Ovary (tissue), 7 donors: ENCODE measurements at regions not wholly inside any gene's neighbourhood (a gene's known extent, or its start where the extent isn't known, plus 50 kb on each side); places are given as distances from the start of the nearest gene placed in this dataset.

Experiments
- DNase-seq, 5 donors: peaks; one replicate each; pipeline ENCODE4 v3.0.0-alpha.2; 2019 to 2020
- H3K27ac ChIP-seq, 2 donors: fragments of 200-600 bp; one replicate each; pipeline versions ENCODE4 v1.5.1 to v1.8.0; 2019 to 2022
- H3K27me3 ChIP-seq: fragments of 200-600 bp; one replicate; pipeline ENCODE4 v1.8.0; 2022
- H3K36me3 ChIP-seq: fragments of 200-600 bp; sonication (generic); one replicate; pipeline ENCODE4 v1.5.1; 2019
- H3K4me1 ChIP-seq: one replicate; pipeline ENCODE4 v1.8.1; 2013; ENCODE audit warnings: mild to moderate bottlenecking, moderate library complexity; ENCODE audit not compliant: insufficient read depth
- H3K4me3 ChIP-seq: fragments of 200-600 bp; sonication (generic); one replicate; pipeline ENCODE4 v1.5.1; 2017
- H3K9me3 ChIP-seq, 2 donors: fragments of 200-600 bp in 1 of 2; sonication (generic) in 1 of 2; one replicate each; pipeline versions ENCODE4 v1.5.1 to v1.8.1; 2013 to 2019; ENCODE audit warnings: mild to moderate bottlenecking in 1 of 2, moderate library complexity in 1 of 2
- EP300 ChIP-seq: sonication (generic); formaldehyde crosslinking; IDR thresholded peaks from one replicate; pipeline ENCODE4 v1.6.1; 2017; ENCODE audit warnings: antibody characterized with exemption
- POLR2A ChIP-seq: fragments of 450-650 bp; IDR thresholded peaks from one replicate; pipeline ENCODE4 v1.6.1; 2017; ENCODE audit warnings: antibody characterized with exemption, mild to moderate bottlenecking, moderate library complexity
- WGBS, 3 donors: extraction: QIAGEN DNeasy Blood & Tissue Kit in 1 of 3; methylation state at CpG; one replicate each; pipeline versions ENCODE4 v1.1.5 to v1.1.7; 2013 to 2017; 5-methylcytosine and 5-hydroxymethylcytosine counted together
- intact Hi-C, 4 donors: fragments of 100-400 bp; cut with DNase I; formaldehyde crosslinking; loops; one replicate each; pipeline versions ENCODE4 v1.11.0 to v1.15.1; 2022 to 2023
- TF ChIP-seq, protein P1 (sequence below), 3 donors: fragments of 450-650 bp in 2 of 3; fragments of 200-600 bp in 1 of 3; IDR thresholded peaks; one replicate each; pipeline versions ENCODE4 v1.5.1 to v1.8.0; 2016 to 2022; ENCODE audit warnings: antibody characterized with exemption in 3 of 3, mild to moderate bottlenecking in 1 of 3
- donor health status: DM: no; HTN: no; CAD: no; lungs with moderate emphysema.
- donor health status: DM: no; HTN: no; CAD: no.
- donor health status: Bipolar disorder and iron deficiency.
- donor health status: DM: no; HTN: no; CAD: no.
- donor health status: DM: yes; HTN: yes; CAD: no.

DNA sequence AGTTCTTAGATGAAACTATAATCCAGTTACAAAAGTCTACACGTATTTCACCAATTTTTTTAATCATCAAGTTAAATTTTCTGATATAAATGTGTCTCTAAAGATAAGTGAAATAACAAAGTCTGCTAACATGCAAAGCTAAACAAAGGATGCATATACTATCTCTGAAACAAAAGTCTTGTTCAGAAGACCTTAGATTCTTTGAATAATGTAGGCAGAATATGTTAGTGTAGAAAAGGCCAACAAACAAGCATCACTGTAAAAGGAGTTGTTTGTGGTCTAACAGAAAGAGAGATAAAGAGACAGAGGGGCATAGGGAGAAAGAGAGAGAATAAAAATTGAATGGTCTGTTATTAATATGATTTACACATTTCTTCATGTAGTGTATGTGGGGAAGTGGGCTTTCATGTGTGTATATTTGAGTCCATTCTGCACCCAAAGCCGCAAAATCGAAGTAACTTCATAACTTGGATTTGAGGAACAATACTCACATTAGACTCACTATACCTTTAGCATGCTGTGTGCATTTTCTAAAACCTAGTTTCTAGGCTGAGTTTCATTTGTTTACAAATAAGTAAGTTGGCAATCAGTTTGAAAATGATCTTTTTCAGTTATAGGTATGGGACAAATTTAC, 734.8 kb upstream of the REG3G start:
- H3K27me3 ChIP-seq, result no peaks in the 10 kb centered on the region
- H3K9me3 ChIP-seq, result no peaks in the 10 kb centered on the region
- intact Hi-C loops, result no loop called here
- TF ChIP-seq EP300, result no peak
- no peak for TF ChIP-seq POLR2A
- TF ChIP-seq, protein P1, sequence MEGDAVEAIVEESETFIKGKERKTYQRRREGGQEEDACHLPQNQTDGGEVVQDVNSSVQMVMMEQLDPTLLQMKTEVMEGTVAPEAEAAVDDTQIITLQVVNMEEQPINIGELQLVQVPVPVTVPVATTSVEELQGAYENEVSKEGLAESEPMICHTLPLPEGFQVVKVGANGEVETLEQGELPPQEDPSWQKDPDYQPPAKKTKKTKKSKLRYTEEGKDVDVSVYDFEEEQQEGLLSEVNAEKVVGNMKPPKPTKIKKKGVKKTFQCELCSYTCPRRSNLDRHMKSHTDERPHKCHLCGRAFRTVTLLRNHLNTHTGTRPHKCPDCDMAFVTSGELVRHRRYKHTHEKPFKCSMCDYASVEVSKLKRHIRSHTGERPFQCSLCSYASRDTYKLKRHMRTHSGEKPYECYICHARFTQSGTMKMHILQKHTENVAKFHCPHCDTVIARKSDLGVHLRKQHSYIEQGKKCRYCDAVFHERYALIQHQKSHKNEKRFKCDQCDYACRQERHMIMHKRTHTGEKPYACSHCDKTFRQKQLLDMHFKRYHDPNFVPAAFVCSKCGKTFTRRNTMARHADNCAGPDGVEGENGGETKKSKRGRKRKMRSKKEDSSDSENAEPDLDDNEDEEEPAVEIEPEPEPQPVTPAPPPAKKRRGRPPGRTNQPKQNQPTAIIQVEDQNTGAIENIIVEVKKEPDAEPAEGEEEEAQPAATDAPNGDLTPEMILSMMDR (IDR thresholded peaks at IDR 0.05), result no peak
- DNase-seq, result no peak
- no peak overlapping the region for H3K4me3 ChIP-seq
- no peak overlapping the region for H3K27ac ChIP-seq
- H3K36me3 ChIP-seq, result no peaks in the 10 kb centered on the region
- WGBS, 3 donors, result 81 to 90% (median 87%) methylated on average over 3 of the region's 3 CpGs
- no peaks in the 10 kb centered on the region for H3K4me1 ChIP-seq

DNA sequence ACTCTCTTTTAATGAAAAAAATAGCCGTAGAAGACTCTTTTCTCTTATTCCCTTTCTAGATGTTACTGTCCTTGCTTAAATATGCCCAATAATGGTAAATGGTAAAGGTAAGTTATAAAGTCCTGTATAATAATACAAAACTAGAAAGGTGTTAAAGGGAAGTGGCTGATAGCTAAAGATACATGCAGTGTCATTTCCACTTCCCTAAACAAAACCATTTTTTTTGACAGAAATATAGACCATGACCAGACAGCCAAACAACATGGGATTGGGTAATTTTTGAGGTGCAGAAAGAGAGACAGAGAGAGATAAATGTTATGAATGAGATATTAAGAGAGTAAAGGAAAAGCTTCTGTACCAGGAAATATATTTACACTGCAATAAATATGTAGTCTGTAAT, 731.7 kb upstream of the REG3G start:
- Histone ChIP-seq H3K9me3 (no peaks in the 10 kb centered on the region), H3K36me3 (no peaks in the 10 kb centered on the region), H3K27me3 (no peaks in the 10 kb centered on the region), H3K4me3 (no peak overlapping the region), H3K4me1 (no peaks in the 10 kb centered on the region), H3K27ac (no peak overlapping the region)
- WGBS, 3 donors, result 62 to 96% (median 86%) methylated on average over 1 of the region's 1 CpG
- DNase-seq, result no peak
- TF ChIP-seq POLR2A (no peak), EP300 (no peak)
- TF ChIP-seq, protein P1 (IDR thresholded peaks at IDR 0.05), result no peak
- intact Hi-C loops, result no loop called here

DNA sequence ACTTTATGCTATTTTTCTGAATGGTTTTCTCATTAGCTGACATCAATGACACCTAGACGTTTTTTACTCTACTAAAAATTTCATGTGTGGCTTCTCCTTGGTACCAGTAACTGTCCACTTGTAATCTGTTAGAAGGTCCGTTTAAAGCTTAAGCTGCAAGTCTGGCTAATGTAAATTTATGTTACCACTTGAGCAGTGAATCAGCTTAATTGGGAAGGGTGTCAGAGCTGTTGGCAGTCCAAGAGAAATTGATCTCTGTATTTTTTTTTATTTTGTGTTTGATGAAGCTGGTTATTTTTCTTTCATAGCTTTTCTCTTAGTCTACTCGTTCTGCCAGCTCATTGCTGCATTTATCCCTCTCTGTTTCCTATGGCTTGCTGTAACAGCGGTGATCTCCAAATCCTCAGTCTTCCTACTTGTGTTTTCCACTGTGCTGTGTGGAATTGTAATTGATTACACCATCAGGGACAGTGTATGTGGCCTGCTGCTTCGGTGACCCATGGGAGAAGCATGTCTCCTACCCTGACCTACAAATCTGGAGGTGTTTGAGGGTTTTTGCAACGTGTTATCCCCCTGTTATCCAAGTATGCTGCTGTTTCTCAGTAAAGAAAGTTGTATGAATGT, 724.2 kb upstream of the REG3G start:
- H3K27me3 ChIP-seq, result no peaks in the 10 kb centered on the region
- DNase-seq, result no peak
- intact Hi-C loops, result no loop called here
- H3K4me3 ChIP-seq, result no peak overlapping the region
- no peaks in the 10 kb centered on the region for H3K36me3 ChIP-seq
- TF ChIP-seq POLR2A (no peak), EP300 (no peak)
- TF ChIP-seq, protein P1 (IDR thresholded peaks at IDR 0.05), result no peak
- no peak overlapping the region for H3K27ac ChIP-seq
- H3K4me1 ChIP-seq, result no peaks in the 10 kb centered on the region
- no peaks in the 10 kb centered on the region for H3K9me3 ChIP-seq
- 37 to 58% (median 40%) methylated on average over 6 of the region's 6 CpGs for WGBS, 3 donors

DNA sequence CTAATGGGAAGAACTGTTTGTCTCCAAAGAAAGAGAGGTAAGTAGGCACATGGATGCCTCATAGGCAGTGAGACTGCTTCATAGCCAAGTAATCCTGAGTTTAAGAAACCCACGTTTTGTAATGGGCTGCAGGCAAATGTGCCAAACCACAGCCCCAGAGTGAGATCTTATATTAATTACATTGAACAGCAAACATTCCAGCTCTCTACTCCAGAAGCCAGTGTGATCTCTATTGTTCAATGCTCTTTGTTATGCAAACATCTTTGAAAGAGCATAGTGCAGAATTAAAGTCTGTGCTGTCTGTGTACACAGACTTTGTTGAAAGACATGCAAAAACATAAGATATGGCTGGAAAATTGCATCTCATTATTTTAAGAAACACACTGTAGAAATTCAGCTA, 720.8 kb upstream of the REG3G start:
- no peak for DNase-seq
- Histone ChIP-seq H3K27ac (no peak overlapping the region), H3K36me3 (no peaks in the 10 kb centered on the region), H3K27me3 (no peaks in the 10 kb centered on the region), H3K4me1 (no peaks in the 10 kb centered on the region), H3K9me3 (no peaks in the 10 kb centered on the region), H3K4me3 (no peak overlapping the region)
- WGBS, 3 donors, result 6 to 21% (median 8%) methylated on average over 1 of the region's 1 CpG
- intact Hi-C loops, result no loop called here
- no peak for TF ChIP-seq POLR2A
- TF ChIP-seq, protein P1 (IDR thresholded peaks at IDR 0.05), result no peak
